GM21526 (cell line): ENCODE measurements at regions not wholly inside any gene's neighbourhood (a gene's known extent, or its start where the extent isn't known, plus 50 kb on each side); places are given as distances from the start of the nearest gene placed in this dataset.
"Not testable (repeated sequence)": the region's sequence is repeated elsewhere in the genome, so short reads cannot be mapped to it uniquely, and the experiment has no call there.

Experiments used
- ATAC-seq: cut with Tn5 transposase; IDR thresholded peaks from one replicate; pipeline ENCODE4 v1.9.1; 2021; ENCODE audit warnings: moderate library complexity; ENCODE audit not compliant: unreplicated experiment, low FRiP score

DNA sequence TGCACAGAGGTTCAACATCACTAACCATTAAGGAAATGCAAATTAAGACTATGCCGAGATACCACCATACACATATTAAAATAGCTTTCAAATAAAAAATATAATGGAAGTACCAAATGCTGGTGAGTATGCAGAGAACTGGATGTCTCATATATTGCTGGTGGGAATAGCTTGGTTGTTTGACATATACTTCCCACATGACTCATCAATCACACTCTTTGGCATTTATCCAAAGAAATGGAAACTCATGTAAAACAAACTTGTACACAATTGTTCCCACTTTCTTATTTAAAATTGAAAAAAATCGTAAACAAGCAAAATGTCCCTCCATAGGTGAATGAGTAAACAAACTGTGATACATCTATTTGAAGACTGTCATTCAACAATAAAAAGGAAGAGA lies 982.6 kb upstream of the ATXN8OS start:
- ATAC-seq: no peak

DNA sequence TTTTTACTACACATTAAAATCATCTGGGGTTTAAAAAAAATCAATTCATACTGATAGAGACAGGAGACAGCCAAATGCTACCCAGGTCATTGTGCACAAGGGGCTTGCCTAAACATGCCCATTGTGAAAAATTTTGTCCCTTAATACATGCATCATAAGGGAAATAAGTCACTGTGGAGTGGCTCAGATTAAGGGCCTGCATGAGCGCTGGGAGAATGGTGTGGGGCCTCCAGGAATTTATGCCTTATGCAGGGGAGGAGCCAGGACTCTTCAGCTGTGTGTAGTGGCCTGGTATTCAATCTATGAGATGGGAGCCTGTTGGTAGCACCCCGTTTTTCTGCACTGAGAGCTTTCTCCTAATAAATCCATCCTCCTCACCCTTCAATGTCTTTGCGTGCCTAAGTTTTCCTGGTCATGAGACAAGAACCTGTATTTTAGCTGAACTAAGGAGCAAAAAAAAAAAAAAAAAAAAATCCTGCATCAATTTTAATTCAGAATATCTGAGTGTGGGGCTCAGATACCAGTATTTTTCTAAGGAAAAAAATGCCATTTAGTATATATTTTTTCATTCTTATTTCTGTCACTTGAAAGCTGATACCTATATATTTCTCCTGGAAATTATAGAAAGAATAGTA lies 997.6 kb upstream of the ATXN8OS start:
- no peak for ATAC-seq

DNA sequence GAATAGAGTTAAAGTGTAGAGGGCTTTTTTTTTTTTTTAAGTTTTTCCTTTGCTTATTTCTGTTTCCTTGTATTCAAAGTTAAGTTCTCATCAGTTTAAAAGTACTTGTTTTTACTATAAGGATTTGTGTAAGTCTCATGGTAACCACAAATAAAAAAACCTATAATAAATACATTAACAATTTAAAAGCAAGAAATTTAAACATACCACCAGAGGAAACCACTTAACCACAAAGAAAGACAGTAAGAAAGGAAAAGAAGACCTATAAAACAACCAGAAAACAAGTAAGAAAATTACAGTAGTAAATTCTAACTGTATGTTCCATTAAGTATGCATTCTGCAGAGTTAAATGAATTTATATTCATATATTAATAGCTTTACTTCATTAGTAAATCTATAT lies 999.1 kb upstream of the ATXN8OS start:
- no peak for ATAC-seq

DNA sequence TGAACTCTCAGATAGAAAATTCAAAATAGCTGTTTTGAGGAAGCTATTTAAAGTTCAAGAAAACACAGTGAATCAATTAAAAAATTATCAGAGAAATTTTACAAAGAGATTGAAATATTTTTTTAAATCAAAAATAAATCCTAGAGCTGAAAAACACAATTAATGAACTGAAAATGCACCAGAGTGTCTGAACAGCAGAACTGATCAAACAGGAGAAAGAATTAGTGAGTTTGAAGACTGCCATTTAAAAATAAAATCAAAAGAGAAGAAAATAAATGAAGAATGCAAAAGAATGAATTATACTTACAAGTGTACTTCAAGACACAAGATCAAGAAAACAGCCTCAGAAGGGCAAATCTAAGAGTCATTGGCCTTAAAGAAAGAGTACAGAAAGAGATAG lies 1000.2 kb upstream of the ATXN8OS start:
- ATAC-seq: no peak

DNA sequence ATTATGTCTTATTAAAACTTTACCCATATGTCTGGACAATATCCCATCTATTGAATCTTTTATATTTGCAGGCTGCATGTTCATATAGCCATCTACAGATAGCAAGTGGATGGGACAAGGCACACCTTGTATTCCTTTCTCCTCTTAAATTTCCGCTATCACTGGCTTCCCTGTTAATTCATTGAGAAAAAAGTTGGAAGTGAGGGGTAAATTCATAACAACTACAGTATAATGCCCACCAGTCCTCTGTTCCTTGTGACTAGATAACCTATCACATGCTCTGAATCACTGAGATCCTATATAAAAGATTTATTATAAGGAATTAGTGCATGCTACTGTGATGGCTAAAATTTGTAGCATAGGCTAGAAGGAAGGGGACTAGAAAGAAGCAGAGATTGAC lies 1005.8 kb upstream of the ATXN8OS start:
- no peak for ATAC-seq

DNA sequence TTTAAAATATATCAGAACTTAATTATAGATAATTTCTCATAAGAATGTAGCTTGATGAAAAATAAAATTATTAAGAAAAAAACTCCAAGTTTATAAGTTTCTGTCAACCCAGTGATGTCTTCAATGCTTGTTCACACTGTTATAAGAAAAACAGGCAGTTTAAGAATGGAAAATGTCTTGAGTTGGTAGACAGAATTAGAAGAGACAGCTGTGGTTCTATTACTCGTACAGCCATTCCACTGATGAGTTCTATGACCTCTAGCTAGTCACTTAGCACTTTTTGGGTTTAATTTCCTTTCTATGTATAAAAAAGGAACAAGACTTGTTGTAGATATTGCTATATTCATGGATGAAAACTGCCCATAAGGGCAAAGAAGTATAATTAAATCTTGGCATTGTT lies 1013.1 kb upstream of the ATXN8OS start:
- ATAC-seq: no peak

DNA sequence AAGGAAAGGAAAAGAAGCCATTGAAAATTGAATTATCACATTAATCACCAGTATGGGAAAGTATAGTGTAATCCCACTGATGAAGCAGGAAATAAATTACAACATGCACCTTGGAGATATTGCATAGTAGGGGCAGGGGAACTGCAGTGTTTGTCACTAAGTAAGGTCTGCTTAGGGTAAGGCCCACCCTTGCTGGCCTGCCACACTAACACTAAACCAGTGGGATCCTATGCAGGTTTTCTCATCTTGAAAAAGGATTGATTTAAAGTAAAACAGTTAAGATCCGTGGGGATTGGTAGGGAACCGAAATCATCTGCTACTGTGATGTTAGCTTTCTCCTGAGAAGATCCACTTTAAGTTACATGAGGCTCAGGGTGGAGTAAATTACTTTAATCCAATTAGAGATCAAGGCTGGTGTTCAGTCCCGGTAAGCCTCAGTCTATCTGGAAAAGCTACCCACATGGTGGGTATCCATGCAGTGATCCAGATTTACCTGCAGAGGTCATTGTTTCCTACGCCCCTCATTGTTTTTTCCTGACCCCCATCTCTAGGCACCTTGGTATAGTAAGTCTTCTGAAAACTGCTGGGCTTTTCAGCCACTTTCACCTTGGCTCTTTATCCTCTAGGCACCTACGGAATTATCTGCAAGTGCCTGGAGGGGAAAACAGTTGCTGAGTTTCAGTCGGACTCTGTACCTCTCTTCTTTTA lies 1014.9 kb upstream of the ATXN8OS start:
- no peak for ATAC-seq

DNA sequence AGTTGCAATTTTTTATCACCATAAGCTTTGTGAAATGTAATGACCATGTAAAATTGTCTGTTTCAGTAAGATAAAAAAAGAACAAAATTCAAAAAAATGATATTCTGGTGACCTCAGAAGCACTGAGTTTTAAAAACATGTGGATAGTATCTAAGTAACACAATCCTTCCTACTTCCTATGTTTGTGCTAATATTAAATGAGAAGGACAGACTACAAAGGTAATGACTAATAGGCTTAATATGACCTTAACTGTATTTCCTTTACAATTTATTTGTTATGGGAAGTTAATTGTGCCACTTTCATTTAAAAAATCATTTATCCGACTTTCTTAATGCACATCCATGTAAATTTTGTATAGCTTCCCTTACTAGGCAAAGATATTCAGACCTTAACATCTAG lies 1030.4 kb upstream of the ATXN8OS start:
- ATAC-seq: no peak

DNA sequence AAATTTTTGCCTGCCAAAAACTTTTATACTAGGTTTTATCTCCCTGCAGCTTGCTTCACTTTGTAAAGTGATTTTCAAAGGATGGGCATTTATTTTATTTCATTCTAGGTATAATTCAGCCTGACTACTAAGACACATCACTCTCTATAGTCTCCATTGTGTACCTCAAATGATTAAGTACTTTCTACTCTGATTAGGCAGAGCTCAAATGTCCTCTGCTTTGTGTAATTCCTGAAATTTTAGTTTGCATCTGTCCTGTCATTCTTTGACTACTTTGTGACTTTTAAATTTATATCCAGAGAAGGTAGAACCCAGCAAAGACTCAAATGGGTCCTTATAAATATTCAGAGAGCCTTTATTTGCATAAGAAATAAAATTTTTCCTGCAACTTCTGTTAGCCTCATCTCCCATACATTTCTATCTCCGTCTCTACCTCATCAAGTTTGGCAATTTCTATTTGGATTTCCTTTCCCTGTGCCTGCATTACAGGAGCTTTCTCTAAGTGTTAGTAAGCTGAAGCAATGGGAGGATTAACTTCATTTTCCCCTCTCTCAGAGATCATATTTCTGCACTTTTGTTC lies 1038.0 kb upstream of the ATXN8OS start:
- ATAC-seq: no peak

DNA sequence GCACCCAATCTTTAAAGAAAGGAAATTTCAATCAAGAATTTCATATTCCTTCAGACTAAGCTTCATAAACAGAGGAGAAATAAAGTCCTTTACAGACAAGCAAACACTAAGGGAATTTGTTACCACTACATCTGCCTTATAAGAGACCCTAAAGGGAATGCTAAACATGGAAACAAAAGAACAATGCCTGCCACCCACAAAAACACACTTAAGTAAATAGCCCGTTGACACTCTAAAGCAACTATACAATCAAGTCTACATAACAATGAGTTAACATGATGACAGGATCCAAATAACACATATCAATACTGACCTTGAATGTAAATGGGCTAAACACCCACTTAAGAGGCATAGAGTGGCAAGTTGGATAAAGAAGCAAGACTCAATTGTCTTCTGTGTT lies 1056.9 kb upstream of the ATXN8OS start:
- ATAC-seq: no peak

DNA sequence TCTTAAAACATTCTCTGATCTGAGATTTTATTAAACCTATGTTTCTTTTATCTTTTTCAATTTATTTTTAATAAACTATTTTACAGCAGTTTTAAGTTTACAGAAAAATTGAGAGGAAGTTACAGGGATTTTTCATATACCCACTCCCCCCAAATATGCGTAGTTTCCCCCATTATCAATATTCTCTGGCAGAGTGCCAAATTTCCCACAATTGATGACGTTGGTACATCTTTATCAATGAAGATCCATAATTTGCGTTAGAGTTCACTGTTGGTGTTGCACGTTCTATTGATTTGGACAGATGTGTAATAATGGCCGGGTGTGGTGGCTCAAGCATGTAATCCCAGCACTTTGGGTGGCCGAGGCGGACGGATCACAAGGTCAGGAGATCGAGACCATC lies 1063.0 kb upstream of the ATXN8OS start:
- no peak for ATAC-seq

DNA sequence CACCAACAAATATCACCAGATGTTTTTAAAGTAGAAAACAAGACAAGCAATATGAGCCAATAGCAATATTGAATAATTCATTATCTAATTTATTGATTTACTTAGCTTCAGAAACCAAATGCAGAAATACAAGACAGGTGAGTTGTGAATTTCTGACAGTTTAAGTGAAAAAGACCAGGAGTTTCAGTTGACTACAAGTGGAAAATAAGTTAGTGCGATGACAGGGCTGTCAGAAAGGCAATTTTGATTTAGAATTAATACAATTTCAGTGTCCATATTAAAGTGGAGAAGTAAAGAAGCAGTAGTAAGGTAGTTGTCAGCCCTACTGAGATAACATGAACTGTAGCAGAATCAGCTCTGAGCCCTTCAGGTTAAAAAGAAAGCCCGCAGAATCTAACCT lies 1066.7 kb upstream of the ATXN8OS start:
- ATAC-seq: no peak

DNA sequence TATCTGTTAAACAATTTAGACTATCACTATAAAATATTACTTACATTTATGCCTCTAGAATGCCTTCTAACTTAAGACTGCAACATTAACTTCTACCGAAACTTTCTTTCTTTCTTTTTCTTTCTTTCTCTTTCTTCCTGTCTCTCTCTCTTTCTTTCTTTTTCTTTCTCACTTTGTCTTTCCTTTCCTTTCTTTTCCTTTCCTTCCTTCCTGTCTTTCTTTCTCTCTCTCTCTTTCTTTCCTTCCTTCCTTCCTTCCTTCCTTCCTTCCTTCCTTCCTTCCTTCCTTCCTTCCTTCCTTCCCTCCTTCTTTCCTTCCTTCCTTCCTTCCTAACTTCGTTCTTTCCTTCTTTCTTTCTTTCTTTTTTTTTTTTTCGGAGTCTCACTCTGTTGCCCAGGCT lies 1071.9 kb upstream of the ATXN8OS start:
- no peak for ATAC-seq

DNA sequence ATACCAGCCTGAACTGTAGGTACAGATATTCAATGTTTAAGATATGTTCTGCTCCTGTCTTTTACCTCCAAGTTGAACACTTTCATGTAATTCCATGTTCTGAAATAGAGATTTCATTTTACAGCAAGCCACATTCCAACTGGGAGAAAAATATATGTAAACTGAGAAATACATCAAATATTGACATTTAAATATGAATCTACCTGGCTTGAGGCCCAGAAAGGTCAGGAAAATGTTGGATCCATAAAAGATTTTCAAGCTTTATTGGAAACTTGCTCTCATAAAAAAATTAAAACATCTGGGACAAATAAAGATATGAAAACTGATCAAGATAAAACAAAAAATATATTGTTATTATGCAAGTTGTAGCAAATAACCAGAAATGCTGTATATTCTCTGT lies 1078.7 kb upstream of the ATXN8OS start:
- ATAC-seq: no peak

DNA sequence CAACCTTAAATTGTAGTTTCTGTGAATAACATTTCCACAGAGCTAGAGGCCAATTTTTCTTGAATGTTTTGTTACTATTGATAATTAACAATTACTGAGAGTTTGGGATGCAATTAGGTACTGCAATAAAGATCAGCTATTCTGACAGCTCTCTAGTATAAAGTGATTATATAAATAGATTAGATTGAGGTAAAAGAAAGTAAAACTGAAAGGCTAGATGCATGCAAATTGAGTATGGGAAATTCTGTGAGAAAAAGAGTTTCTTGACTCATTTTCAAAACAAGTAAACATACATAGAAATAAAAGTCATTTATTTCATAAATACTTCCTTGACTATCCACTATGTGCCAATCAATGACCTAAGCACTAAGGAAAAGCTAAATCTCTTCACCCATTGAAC lies 1087.5 kb upstream of the ATXN8OS start:
- no peak for ATAC-seq

DNA sequence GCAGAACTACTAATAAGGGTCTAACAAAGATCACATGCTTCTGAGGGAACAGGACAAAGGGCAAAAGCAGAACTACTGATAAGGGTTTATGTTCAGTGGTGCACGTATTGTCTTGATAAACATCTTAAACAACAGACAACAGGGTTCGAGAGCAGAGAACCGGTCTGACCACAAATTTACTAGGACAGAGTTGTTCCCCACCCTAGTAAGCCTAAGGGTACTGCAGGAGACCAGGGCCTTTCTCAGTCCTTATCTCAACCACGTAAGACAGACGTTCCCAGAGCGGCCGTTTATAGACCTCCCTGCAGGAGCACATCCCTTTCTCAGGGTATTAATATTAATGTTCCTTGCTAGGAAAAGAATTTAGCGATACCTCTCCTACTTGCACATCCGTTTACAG lies 1089.5 kb upstream of the ATXN8OS start:
- not testable (repeated sequence) for ATAC-seq

DNA sequence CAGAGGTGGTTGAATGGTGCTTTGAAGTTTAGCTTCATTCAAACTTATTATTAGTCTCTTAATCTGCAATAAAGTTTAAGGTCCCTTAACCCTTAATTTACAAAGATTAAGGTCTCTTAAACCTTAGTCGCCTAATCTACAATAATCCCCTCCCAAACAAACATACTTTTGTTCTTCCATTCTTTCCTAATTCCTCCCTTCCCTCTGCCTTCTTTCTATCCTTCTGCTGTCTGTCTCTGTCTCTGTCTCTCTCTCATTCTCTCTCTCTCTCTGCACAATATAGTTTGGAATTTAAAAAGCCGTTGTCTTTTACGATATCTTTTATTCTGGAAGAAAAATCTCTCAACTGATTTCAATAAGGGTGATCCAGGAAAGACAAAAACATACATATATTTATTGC lies 1096.8 kb upstream of the ATXN8OS start:
- ATAC-seq: no peak

DNA sequence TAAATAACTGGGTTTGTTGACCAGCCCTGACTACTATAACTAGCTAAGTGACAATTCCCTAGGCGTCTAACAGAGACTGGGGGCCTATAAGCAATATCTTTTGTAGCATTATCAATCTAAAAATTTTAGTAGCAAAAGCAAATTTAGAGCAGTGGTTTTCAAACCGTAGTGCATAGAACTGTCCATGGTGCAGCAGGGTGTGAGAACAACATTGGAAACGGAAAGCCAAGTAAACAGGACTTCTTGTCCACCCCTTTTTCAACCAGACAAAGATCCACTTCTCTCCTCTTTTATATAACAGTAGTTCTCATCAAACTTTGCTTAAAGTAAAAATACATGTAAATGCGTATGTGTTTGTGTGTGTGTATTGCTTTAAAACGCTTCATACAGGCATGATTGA lies 1099.1 kb upstream of the ATXN8OS start:
- no peak for ATAC-seq

DNA sequence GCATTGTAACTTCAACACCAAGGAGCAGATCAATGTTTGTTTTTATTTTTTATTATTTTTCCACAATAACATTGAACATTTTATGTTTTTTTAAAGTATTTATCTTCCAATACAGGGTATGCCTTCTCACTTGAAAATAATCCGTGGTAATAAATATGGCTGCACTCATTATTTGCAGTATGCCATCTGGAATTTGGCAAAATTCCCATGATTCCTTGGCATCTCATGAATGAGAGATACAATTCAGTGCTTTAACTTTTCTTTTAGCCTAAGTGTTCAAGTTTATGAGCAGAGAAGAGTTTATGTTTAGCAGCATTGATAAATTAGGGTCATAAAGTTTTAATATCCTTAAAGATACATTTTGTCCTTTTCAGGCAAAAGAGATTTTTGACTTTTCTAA lies 1109.6 kb upstream of the ATXN8OS start:
- no peak for ATAC-seq

DNA sequence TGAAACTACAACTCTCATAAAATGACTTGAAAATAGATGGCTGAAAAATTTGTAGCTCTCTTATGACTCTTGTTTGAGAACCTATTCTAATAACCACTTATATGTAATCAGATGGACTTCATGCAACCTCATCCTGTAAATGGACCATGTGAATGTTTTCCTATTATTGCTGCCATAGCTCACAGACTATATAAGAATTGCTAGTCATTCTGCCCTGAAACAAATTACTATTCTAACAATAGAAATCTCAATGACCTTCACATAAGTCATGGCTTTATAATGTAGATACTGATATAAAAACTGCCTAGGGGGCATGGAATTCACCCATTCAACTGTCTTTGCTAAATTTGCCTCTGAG lies 1111.0 kb upstream of the ATXN8OS start:
- ATAC-seq: no peak

DNA sequence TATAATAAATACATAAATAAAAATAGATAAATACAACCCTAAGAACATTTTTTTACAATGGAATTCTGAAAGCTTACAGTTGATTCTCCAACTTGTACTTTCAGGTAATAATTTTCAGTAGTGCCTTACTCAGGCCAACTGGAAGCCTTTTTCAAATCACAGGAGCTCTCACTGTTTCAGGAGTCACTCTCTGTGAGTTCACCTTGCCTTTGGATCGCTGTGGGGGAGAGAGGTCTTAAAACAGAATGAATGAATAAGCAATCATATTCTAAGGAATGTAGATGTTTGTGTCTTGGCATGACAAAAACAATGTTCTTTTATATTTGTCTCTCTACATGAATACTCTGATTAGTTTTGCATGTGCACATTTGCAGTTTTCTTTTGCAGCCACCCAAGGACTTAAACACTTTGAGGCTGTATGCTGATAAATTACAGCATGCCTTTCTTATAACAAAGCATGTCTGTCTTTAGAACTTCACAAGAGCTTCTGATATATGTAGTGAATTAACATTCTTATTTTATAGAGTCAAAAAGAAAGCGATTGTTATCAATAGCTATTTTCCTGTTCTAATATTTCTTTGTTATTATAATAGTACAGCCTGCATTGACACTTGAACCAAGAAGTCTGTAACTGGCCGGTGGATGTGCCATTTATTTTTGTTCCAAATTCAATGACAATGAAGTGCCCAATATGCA lies 1111.5 kb upstream of the ATXN8OS start:
- no peak for ATAC-seq

DNA sequence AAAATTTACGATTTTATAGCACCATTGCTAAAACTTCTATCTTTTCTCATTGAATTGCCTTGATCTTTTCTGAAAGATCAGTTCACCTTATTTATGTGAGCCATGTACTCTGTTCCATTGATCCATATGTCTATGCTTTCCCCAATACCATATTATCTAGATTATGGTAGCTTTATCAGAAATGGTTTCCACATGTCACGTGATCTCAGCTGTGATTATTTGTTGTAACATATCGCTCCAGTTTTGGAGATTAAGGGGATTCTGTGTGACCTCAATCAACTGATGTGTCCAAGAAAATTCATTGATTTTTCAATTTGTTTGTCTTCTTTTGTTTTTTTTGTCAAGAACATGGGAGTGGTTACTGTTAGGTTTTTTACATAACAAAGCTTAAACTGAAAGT lies 1114.5 kb upstream of the ATXN8OS start:
- ATAC-seq: no peak
